ENCODE measurements at regions not wholly inside any gene's neighbourhood (a gene's known extent, or its start where the extent isn't known, plus 50 kb on each side); places are given as distances from the start of the nearest gene placed in this dataset.

- TF ChIP-seq EZH2 (IDR thresholded peaks at IDR 0.05; ENCODE audit: borderline replicate concordance) = no peak
- TF ChIP-seq CTCF (IDR thresholded peaks at IDR 0.05; ENCODE audit: poor library complexity) = peak; percentile 68
- TF ChIP-seq EZH2phosphoT487 (IDR thresholded peaks at IDR 0.05; ENCODE audit: low read depth, severe bottlenecking, unreplicated experiment) = no peak
Observed at GRCh38 chr12:91577586-91578539, 395.2 kb upstream of the DCN start.

All from hepatocyte (in vitro differentiated cells).